ENCODE measurements at regions not wholly inside any gene's neighbourhood (a gene's known extent, or its start where the extent isn't known, plus 50 kb on each side); places are given as distances from the start of the nearest gene placed in this dataset.
"Not testable (repeated sequence)": the region's sequence is repeated elsewhere in the genome, so short reads cannot be mapped to it uniquely, and the experiment has no call there.

DNA sequence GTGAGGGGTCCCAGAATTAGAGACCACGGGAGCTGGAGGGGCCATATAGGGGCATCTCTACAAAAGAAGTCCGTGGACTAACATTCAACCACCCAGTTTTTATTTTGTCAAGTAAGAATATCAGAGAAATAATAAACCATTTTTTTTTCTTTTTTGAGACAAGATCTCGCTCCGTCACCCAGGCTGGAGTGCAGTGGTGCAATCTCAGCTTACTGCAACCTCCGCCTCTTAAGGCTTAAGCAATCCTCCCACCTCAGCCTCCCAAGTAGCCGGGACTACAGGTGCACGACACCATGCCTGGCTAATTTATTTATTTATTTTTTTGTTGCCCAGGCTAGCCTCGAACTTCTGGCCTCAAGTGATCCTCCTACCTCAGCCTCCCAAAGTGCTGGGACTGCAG, 82.7 kb downstream of the ZFP36L2 start:
- Histone ChIP-seq H3K4me2 (ENCODE audit: low read length) (no peak overlapping the region), H3K4me1 (ENCODE audit: control insufficient read depth, insufficient read depth, low read length) (no peaks in the 10 kb centered on the region), H3K9ac (ENCODE audit: low read depth, low read length) (no peak overlapping the region)

DNA sequence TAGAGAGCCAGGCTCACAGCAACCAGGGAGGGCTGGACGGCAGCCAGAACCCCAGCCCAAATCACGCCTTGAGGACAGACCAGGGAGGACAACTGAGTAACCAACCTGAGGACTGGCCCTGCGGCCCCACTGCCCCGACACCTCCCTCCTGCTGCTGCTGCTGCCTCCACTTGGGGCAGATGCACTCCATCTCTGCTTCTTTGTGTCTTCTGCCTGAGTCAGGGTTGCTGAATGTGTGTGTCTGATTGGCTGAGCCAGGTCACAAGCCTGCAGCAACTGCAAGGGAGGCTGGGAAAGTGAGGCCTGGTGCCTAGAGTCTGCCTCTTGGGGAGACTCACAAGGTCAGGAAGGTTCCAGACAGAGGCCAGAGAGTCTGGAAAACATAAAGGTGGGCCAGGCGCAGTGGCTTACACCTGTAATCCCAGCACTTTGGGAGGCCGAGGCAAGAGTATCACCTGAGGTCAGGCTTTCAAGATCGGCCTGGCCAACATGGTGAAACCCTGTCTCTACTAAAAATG, 83.4 kb downstream of the ZFP36L2 start:
- Histone ChIP-seq H3K36me3 (ENCODE audit: insufficient read depth, low read length) (no peaks in the 10 kb centered on the region), H3K9me3 (replicated peaks; ENCODE audit: low read length) (no peaks in the 10 kb centered on the region), H3K9ac (ENCODE audit: low read depth, low read length) (no peak overlapping the region), H3K4me2 (ENCODE audit: low read length) (no peak overlapping the region), H3K4me1 (ENCODE audit: control insufficient read depth, insufficient read depth, low read length) (no peaks in the 10 kb centered on the region), H3K27me3 (ENCODE audit: control insufficient read depth, insufficient read depth, low read length) (no peaks in the 10 kb centered on the region), H3K4me3 (ENCODE audit: low read length) (no peak overlapping the region)

More for the DNA sequence above, 82.7 kb downstream of the ZFP36L2 start:
- H3K4me3 ChIP-seq (ENCODE audit: low read length): no peak overlapping the region
- no peaks in the 10 kb centered on the region for H3K9me3 ChIP-seq (replicated peaks; ENCODE audit: low read length)
- no peaks in the 10 kb centered on the region for H3K27me3 ChIP-seq (ENCODE audit: control insufficient read depth, insufficient read depth, low read length)
- no peaks in the 10 kb centered on the region for H3K36me3 ChIP-seq (ENCODE audit: insufficient read depth, low read length)

DNA sequence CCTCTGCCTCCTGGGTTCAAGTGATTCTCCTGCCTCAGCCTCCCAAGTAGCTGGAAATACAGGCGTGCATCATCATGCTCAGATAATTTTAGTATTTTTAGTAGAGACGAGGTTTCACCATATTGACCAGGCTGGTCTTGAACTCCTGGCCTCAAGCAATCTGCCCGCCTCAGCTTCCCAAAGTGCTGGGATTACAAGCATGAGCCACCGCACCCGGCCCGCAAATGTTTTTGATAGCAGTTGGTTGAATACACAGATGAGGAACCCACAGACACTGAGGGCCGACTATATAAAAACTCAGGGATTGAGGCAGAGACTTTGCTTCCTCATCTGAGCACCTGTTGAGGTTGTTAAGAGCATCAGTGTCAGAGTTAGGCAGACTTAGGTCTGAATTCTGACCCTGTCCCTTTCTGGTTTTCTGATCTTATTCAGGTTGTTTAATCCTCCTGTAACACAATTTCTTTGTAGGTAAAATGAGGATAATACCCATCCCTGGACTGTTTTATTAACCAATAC, 84.7 kb downstream of the ZFP36L2 start:
- H3K4me3 ChIP-seq (ENCODE audit: low read length): not testable (repeated sequence)

DNA sequence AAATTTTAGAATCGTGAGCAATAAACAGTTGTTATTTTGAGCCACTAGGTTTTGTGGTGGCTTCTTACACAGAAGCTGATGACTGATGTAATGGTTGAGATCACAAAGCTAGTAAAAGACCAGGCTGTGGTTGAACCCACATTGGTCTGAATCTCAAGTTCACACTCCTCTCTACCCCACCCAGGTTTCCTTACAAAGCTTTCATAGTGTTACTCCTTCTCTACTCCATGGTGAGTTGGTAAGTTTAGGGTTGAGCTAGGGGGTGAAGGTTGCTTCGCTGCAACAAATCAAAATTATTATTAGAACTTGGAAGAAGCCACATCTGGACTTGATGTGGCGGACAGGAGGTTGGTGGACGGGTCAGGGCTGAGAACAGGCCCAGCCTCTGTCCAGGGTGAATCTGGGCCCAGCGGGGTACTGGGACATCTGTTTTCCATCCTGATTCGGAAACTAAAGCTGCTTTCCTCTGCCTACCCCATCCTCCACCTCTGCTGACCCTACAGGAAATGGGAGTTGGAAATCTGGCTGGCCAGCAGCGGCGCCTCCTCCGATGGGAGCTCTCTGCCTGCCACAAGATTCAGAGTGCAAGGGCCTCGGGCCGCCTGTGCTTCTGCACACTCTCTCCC, 86.3 kb downstream of the ZFP36L2 start:
- Histone ChIP-seq H3K4me1 (ENCODE audit: control insufficient read depth, insufficient read depth, low read length) (peaks cover 3% of the 10 kb centered on the region), H3K9me3 (replicated peaks; ENCODE audit: low read length) (no peaks in the 10 kb centered on the region), H3K27me3 (ENCODE audit: control insufficient read depth, insufficient read depth, low read length) (no peaks in the 10 kb centered on the region), H3K4me3 (ENCODE audit: low read length) (no peak overlapping the region), H3K4me2 (ENCODE audit: low read length) (no peak overlapping the region), H3K36me3 (ENCODE audit: insufficient read depth, low read length) (no peaks in the 10 kb centered on the region), H3K9ac (ENCODE audit: low read depth, low read length) (no peak overlapping the region)

More for the DNA sequence above, 84.7 kb downstream of the ZFP36L2 start:
- not testable (repeated sequence) for H3K9ac ChIP-seq (ENCODE audit: low read depth, low read length); H3K27me3 ChIP-seq (ENCODE audit: control insufficient read depth, insufficient read depth, low read length); H3K9me3 ChIP-seq (replicated peaks; ENCODE audit: low read length); H3K4me1 ChIP-seq (ENCODE audit: control insufficient read depth, insufficient read depth, low read length); H3K4me2 ChIP-seq (ENCODE audit: low read length); H3K36me3 ChIP-seq (ENCODE audit: insufficient read depth, low read length)

DNA sequence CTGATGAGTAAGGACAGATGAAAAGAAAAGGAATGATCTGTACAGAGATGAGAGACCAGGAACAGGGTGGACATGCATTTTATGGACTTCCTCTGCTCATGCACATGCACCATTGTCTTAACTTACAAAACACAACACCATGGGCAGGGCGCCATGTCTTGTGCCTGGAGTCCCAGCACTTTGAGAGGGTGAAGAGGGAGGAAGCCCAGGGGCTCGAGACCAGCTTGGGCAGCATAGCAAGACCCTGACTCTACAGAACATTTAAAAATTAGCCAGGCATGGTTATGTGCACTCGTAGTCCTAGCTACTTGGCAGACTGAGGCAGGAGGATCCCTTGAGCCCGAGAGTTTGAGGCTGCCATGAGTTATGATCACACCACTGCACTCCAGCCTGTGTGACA, 86.9 kb downstream of the ZFP36L2 start:
- H3K9me3 ChIP-seq (replicated peaks; ENCODE audit: low read length): no peaks in the 10 kb centered on the region
- H3K36me3 ChIP-seq (ENCODE audit: insufficient read depth, low read length): no peaks in the 10 kb centered on the region
- H3K4me3 ChIP-seq (ENCODE audit: low read length): no peak overlapping the region
- no peak overlapping the region for H3K9ac ChIP-seq (ENCODE audit: low read depth, low read length)
- no peaks in the 10 kb centered on the region for H3K27me3 ChIP-seq (ENCODE audit: control insufficient read depth, insufficient read depth, low read length)
- no peak overlapping the region for H3K4me2 ChIP-seq (ENCODE audit: low read length)
- peaks cover 3% of the 10 kb centered on the region for H3K4me1 ChIP-seq (ENCODE audit: control insufficient read depth, insufficient read depth, low read length)

DNA sequence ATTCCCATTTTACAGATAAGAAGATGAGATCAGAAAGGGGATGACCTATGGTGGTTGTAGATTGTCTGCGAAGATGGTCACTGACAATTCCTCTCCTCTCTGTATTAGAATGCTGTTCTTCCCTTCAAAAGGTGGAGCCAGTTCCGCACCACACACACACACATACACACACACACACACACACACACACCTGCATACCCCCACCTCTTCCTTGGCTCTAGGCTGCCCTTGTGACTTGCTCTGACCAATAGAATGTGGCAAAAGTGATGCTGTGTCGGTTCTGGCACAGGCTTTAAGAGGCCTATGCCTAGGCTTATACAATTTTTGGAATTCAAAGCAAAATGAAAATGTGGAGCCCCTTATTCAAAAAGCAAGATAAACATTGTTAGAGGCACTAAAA, 88.0 kb downstream of the ZFP36L2 start:
- Histone ChIP-seq H3K36me3 (ENCODE audit: insufficient read depth, low read length) (no peaks in the 10 kb centered on the region), H3K9me3 (replicated peaks; ENCODE audit: low read length) (no peaks in the 10 kb centered on the region), H3K4me2 (ENCODE audit: low read length) (no peak overlapping the region), H3K4me3 (ENCODE audit: low read length) (no peak overlapping the region), H3K4me1 (ENCODE audit: control insufficient read depth, insufficient read depth, low read length) (peaks cover 3% of the 10 kb centered on the region), H3K27me3 (ENCODE audit: control insufficient read depth, insufficient read depth, low read length) (no peaks in the 10 kb centered on the region), H3K9ac (ENCODE audit: low read depth, low read length) (no peak overlapping the region)

DNA sequence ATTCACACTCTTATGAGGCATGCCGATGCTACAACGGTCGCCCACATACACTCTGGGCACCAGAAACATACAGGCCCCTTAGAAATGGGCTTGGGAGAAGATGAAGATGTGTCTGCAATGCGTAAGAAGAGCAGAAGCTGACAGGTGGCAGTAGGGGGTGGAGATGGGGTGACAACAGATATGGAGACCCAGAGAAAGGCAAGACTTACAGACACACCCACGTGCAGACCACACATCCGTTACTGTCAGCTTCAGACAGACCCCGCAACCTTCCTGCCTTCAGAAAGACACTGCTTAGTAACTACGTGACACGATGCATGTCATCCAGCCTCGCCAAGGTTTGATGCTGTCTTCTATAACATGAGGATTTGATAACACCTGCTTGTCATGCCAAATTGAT, 89.5 kb downstream of the ZFP36L2 start:
- Histone ChIP-seq H3K4me1 (ENCODE audit: control insufficient read depth, insufficient read depth, low read length) (peaks cover 3% of the 10 kb centered on the region), H3K9me3 (replicated peaks; ENCODE audit: low read length) (no peaks in the 10 kb centered on the region), H3K4me3 (ENCODE audit: low read length) (no peak overlapping the region), H3K36me3 (ENCODE audit: insufficient read depth, low read length) (no peaks in the 10 kb centered on the region), H3K9ac (ENCODE audit: low read depth, low read length) (no peak overlapping the region), H3K27me3 (ENCODE audit: control insufficient read depth, insufficient read depth, low read length) (no peaks in the 10 kb centered on the region), H3K4me2 (ENCODE audit: low read length) (no peak overlapping the region)

DNA sequence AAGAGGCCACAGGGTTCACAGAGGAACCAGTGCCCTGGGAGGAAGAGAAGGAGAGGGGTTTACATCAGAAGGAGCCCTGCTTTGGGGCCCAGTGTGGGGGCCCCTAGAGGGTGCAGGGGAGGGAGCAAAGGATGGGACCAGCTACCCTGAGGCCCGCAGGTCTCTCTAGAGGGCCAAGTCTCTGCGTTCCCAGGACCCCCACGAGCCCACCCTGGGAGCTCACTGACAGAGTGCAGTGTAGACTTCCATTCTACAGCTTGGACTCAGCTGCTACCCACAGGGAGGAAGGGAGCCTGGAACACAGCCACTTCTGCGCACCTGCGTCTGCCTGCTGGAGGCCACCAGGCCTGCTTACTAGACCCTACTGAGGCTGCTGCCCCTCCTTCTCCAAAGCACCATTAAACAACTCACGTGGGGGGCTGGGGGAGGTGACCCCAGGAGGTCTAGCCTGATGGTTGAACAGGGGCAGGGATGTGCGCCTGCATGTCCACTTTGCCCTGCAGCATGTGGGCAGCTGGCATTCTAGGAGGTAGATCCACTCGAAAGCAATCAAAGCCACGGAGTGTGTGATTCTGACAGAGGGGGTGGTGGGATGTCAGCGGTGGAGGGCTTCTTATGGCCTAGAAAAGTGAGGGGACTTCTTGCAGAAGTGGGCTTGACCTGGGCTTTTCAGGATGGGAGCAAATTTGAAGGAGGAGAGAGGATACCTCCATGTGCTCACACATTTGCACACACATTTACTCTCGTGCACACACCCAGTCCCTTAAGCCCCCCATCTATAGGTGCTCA, 90.2 kb downstream of the ZFP36L2 start:
- no peaks in the 10 kb centered on the region for H3K9me3 ChIP-seq (replicated peaks; ENCODE audit: low read length)
- no peaks in the 10 kb centered on the region for H3K36me3 ChIP-seq (ENCODE audit: insufficient read depth, low read length)
- peaks cover 10% of the 10 kb centered on the region for H3K4me1 ChIP-seq (ENCODE audit: control insufficient read depth, insufficient read depth, low read length)
- no peaks in the 10 kb centered on the region for H3K27me3 ChIP-seq (ENCODE audit: control insufficient read depth, insufficient read depth, low read length)
- H3K4me3 ChIP-seq (ENCODE audit: low read length): no peak overlapping the region
- H3K9ac ChIP-seq (ENCODE audit: low read depth, low read length): no peak overlapping the region
- H3K4me2 ChIP-seq (ENCODE audit: low read length): no peak overlapping the region

DNA sequence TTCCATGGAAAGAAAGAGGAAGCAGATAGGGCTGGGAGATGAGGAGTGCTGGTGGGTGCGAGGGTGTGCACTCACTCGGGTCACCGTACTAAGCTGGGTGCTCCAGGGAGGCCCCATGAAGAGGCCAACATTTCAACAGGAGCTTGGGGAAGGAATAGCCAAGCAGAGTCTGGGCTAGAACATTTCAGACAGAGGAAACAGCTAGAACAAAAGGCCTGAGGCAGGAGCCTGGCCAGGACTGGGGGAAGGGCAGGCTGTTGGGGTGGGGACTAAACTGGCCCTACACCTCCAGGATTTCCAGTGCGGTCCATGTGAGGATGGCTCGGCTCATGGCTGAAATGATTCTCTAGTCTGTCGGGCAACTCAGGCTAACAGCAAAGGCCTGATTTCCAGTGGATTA, 90.8 kb downstream of the ZFP36L2 start:
- H3K36me3 ChIP-seq (ENCODE audit: insufficient read depth, low read length): no peaks in the 10 kb centered on the region
- peaks cover 16% of the 10 kb centered on the region for H3K4me1 ChIP-seq (ENCODE audit: control insufficient read depth, insufficient read depth, low read length)
- H3K4me2 ChIP-seq (ENCODE audit: low read length): no peak overlapping the region
- H3K9me3 ChIP-seq (replicated peaks; ENCODE audit: low read length): no peaks in the 10 kb centered on the region
- H3K9ac ChIP-seq (ENCODE audit: low read depth, low read length): no peak overlapping the region
- no peaks in the 10 kb centered on the region for H3K27me3 ChIP-seq (ENCODE audit: control insufficient read depth, insufficient read depth, low read length)
- H3K4me3 ChIP-seq (ENCODE audit: low read length): no peak overlapping the region

DNA sequence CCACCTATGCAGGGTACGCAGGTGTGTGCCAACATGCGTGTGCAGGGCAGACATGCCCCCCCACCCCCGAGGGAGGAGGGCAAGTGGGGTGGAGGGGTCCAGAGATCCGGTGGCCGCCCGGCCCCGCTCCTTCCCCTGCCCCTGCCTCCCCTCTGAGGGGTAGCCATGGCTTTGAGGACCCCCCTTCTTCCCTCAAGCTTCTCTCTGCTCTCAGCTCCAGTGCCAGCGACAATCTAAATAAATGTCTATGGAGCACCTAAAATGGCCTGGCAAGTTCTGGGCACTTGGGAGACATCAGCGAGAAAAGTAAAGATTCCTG, 91.9 kb downstream of the ZFP36L2 start:
- Histone ChIP-seq H3K4me3 (ENCODE audit: low read length) (no peak overlapping the region), H3K4me1 (ENCODE audit: control insufficient read depth, insufficient read depth, low read length) (peaks cover 26% of the 10 kb centered on the region), H3K9me3 (replicated peaks; ENCODE audit: low read length) (no peaks in the 10 kb centered on the region)

DNA sequence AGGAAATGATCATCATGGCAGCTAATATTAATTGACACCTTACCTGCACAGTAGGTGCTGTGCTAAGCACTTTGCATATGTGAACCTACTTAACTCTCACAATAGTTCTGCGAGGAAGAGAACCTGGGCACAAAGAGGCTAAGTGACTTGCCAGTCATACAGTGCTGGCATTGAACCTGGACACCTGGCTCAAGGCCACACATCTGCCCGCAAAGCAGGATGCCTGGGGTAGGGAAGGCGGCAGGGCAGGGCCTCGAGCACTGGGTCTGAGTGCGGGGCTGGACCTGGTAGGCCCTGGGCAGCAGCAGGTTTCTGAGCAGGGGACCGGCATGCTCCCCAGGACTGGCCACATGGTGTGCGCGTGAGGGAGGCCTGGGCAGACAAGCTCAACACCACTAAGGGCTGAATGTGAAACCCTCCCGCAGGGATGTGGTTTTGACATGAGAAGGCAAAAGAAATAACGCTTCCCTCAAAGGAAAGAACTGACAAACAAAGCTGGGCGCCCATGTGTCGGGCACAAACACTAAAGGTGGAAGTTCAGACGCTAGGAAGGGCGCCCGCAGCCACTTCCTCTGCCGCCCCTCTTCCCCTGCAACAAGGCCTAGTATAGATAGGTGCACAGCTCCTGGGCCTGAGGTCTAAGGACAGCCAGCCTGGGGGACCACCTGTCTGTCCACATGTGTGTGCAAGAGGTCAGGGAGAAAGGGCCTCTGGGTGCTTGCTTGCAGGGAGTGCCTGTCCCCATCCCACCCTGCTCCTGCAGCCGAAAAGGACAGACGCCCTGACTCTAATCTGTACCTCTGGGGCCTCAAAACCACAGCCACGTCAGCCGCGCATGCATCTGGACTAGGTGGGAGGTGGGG, 92.5 kb downstream of the ZFP36L2 start:
- Histone ChIP-seq H3K4me2 (ENCODE audit: low read length) (no peak overlapping the region), H3K27me3 (ENCODE audit: control insufficient read depth, insufficient read depth, low read length) (no peaks in the 10 kb centered on the region), H3K4me1 (ENCODE audit: control insufficient read depth, insufficient read depth, low read length) (peaks cover 27% of the 10 kb centered on the region), H3K9ac (ENCODE audit: low read depth, low read length) (no peak overlapping the region), H3K9me3 (replicated peaks; ENCODE audit: low read length) (no peaks in the 10 kb centered on the region), H3K4me3 (ENCODE audit: low read length) (no peak overlapping the region), H3K36me3 (ENCODE audit: insufficient read depth, low read length) (no peaks in the 10 kb centered on the region)

More for the DNA sequence above, 91.9 kb downstream of the ZFP36L2 start:
- Histone ChIP-seq H3K9ac (ENCODE audit: low read depth, low read length) (no peak overlapping the region), H3K27me3 (ENCODE audit: control insufficient read depth, insufficient read depth, low read length) (no peaks in the 10 kb centered on the region), H3K36me3 (ENCODE audit: insufficient read depth, low read length) (no peaks in the 10 kb centered on the region), H3K4me2 (ENCODE audit: low read length) (no peak overlapping the region)
